GM15510 (cell line): ENCODE measurements at regions not wholly inside any gene's neighbourhood (a gene's known extent, or its start where the extent isn't known, plus 50 kb on each side); places are given as distances from the start of the nearest gene placed in this dataset.

ENCODE experiments used
- POLR2A ChIP-seq: IDR thresholded peaks from 3 replicates; pipeline ENCODE4 v1.6.1; 2011; ENCODE audit warnings: borderline replicate concordance; ENCODE audit not compliant: insufficient read length; ENCODE audit errors: extremely low read depth

DNA sequence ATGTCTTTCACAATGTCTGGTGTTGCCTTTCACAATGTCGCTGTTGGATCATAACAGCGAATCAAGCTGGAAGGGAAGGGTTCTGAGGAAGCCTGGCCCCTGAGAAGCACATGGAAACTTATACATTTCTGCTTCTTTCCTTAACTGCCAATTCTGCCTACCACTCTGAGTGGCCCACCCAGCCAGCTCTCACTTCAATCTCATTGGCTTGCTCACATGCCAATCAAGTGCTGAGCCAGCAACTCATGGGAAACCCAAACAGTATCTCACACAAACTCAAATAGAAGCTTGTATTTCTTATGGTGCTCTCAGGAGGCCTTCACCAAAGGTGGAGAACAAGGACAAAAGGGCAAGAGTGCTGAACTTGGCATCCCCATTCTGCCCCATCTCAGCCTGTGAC is 117.4 kb upstream of the GPR26 start:
- TF ChIP-seq POLR2A = no peak

DNA sequence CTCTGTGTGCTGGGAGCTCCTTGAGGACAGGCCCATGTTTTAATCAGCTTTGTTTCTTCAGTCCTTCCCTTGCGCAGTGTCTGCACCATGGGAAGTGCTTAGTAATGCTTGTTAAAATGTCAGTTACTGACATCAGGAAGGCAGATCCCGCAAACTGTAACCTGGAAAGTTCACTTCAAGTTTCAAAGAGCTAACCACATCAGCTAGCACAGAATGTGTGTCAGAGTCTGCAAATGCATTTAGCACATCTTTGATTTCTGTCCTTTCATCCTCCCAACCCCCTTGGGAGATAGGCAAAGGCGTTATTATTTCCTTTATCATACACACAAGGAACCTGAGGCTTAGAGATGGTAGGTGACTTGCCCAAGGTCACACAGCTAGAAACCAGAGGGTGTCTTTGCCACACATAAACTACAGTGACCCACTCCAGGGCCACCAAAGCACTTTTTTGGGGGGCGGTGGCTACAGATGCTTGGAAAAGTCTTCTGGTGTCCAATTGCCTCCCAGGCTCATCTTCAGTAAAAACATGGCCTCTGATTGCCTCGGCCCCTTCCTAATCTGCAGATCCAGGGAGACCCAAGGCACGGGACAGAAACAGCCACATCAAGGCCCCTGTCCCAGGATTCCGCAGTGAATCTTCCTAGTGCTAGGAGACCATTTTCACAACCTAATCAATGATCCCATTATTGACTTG is 116.2 kb upstream of the GPR26 start:
- no peak for TF ChIP-seq POLR2A

DNA sequence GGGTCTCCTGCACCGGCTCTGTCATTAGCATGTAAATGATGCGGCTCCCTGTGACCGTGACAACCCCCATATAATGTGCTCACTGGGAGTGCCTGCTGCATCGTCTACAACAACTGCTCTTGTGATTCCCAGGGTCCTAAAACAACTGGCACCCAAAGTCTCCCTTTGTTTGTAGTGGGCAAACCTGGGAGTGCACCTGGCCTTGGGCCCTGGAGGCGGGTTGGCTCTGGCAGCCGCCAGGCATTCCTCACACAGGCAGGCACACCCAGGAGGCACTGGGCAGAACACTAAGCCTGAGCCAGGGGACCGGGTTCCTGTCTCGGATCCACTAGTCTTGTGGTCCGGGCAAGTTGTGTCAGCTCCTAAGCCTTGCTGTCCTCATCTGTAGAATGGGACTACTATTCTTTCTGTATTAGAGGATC is 115.5 kb upstream of the GPR26 start:
- TF ChIP-seq POLR2A = no peak

DNA sequence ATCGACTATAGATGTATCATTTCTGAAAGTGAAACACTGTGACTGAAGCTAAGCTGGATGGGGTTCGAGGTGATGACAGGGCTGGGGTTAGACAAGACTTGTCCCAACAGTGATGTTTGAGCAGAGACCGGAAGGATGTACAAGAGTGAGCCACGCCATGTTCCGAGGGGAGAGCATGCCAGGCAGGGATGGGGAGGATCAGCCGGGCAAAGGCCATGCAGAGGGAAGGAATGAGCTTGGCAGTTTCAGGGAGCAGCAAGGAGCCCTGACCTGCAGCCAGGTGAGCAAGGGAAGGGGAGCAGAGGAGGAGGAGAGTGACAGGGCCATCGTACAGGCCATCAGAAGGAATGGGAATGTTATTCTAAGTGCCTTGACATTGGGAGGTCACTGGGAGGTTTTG is 114.9 kb upstream of the GPR26 start:
- TF ChIP-seq POLR2A = no peak

DNA sequence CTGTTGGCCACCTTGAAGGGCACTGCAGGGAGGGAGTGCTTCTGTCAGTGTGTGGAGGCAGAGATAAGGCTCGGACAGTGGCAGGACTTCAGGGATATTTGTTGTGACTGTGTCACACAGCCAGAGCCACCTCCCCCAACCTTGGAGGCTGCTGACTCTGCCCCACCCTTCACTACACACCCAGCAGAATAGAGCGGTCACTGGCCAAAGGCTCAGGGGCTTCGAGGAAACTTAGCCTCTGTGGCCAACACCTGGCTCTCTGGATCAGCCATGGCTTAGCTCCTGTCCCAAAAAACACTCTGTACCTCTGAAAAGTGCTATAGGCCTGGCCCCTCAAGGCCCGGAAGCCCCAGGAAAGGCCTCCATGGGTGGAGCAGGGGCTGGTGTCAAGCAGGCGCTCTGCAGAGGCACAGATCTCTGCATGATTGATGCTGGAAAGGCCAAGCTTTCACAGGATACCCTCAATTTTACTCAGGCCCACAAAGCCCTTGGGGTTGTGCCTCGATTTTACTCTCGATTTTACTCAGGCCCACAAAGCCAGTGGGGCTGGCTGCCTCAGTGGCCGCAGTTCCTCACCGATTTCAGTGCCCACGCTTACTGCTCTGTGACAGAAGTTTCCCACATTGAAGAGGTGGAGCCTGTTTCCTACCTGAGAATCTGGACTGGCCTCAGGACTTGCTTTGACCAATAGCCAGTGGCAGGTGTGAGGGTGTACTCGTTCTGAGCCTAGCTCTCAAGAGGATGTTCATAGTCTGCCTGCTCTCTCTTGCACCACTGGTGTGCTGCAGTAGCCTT is 113.2 kb upstream of the GPR26 start:
- no peak for TF ChIP-seq POLR2A

DNA sequence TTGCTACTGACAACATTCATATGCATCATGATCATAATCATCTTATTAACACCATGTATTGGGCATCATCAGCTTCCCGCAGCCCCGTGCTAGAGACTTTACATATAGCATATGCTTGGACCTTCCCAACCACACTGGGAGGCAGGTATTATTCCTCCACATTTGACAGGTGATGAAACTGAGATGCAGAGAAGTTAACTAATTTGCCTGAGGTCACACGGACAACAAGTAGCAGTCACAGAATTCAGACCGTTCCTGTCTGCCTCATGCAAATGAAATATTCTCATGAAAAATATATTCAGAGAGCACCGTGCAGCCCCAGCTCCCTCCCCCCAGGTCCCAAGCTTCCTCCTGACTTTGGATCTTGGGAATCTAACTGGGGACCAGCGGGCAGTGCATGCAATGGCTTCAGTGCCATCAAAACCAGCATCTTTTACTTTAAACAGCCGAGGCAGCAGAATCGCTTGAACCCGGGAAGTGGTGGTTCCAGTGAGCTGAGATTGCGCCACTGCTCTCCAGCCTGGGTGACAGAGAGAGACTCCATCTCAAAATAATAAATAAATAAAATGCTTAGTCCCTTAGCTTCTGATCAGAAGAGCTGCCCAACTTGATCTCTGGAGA is 112.2 kb upstream of the GPR26 start:
- TF ChIP-seq POLR2A = no peak

DNA sequence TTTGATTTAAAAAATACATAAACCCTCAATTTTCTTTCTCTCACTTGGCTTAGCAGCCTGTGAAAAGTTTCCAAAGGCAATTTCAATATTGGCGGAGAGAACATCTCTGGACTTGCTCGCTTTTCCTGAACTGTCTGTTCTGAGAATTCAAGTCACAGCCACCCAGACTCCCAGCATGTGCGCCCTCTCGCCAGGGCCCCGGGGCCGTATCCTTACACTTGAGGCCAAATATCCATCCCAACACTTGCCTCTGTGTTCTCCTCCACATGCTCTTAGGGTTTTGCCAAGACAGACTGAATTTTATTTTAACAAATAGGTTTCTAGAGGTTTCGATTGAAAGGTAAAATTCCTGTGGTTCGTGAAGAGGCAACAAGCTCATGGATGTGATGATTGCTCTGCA is 111.5 kb upstream of the GPR26 start:
- no peak for TF ChIP-seq POLR2A

DNA sequence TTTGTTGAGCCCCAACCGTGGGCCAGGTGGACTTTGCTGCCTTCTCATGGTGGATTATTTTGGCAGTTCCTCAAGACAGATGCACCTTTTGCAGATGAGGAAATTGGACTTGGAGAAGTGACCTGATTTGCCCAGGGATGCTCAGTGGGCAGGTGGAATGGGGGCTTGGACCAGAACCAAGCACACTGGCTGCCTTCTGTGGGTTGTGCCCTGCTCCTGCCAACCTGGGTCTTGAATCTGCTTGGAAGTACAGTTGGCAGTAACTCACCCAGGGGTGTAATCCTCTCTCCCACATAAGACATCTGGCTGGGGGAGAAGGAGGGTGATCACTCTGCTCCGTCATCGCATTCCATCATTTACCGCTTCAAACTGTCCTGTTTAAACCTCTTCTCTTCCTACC is 110.5 kb upstream of the GPR26 start:
- TF ChIP-seq POLR2A = no peak

DNA sequence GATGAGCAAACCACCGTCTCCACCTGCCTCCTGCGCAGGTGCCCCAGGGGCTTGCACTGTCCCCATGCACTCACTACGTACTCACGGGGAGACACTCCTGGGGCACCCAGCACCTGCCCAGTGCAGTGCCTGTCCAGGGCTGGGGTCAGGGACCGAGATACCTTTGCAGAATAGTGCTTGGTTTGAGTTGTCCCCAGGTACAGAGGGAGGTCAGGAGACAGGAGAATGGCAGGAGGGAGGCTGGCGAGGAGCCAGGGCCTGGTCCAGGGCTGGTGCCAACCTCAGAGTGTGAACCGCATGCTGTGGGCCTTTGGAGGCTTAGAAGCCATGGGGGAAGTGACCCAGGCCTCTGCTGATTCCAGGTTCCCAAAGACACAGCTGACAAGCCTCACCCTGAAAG is 110.1 kb upstream of the GPR26 start:
- TF ChIP-seq POLR2A = no peak

DNA sequence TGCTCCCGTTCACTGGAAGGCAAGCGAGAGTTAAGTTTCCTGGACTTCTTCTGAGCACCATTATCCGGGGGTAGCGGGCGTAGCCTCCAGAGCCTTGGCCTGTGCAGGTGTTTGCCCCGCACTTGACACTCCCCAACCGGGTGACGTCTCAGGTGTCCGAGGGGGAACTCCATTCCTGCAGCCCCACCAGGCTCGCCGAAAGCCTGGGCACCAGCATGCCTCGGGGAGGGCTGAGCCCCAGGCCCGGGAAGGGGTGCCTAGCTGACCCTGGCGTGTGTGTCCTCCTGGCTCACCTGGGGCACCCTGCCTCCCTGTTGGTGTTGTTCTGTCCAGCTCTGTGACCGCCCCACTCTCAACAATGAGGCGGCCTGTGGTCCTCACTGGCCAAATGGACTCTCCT is 109.4 kb upstream of the GPR26 start:
- TF ChIP-seq POLR2A = no peak

DNA sequence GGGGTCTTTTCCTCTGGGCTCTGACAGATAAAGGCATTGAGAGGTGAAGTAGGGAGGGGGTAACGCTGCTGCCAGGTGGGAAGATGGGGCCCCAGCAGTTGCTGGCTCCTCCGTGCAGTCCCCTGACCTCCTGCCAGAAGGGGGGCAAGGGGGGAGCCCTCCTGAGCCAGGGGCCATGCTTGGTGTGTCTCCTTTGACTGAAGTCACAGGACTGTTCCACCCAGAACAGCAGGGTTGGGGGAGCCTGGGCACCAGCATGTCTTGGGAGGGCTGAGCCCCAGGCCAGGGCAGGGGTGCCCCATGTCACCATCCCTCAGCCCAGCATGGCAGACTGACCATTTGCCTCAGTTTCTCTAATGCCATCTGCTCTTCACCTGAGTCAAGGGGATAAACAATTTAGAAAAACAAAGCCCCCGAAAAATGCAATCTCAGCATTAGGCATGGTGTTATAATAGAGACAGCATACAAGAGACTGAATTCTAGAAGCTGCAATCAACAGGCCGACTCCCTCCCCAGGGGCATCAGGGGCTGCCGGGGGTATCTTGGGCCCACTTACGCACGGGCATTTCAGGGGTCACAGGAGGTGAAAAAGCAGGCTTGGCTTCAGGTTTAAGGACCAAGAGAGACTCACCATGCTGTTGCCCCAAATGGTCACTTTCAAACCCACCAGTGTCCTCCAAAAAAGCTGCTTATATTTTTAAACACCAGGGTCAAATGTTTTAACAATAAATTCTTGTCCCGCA is 108.6 kb upstream of the GPR26 start:
- no peak for TF ChIP-seq POLR2A

DNA sequence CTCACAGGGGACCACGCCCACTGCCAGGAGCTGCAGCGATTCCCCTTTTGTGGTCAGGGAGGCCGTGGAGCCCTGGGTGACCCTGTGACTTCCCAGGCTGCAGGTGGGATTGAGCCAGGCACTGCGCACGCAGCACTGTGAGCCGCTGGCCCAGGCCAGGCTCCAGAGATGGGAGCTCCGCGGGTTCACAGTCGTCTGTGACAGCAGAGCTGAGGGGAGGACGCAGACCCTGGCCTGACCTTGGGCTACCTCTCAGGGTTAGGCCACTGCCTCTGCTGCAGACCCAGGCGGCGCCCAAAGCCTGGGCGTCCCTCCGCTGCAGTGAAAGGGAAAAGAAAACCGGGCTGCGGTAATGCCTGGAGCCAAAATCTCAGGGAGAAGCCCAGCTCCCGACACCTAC is 107.5 kb upstream of the GPR26 start:
- TF ChIP-seq POLR2A = no peak

DNA sequence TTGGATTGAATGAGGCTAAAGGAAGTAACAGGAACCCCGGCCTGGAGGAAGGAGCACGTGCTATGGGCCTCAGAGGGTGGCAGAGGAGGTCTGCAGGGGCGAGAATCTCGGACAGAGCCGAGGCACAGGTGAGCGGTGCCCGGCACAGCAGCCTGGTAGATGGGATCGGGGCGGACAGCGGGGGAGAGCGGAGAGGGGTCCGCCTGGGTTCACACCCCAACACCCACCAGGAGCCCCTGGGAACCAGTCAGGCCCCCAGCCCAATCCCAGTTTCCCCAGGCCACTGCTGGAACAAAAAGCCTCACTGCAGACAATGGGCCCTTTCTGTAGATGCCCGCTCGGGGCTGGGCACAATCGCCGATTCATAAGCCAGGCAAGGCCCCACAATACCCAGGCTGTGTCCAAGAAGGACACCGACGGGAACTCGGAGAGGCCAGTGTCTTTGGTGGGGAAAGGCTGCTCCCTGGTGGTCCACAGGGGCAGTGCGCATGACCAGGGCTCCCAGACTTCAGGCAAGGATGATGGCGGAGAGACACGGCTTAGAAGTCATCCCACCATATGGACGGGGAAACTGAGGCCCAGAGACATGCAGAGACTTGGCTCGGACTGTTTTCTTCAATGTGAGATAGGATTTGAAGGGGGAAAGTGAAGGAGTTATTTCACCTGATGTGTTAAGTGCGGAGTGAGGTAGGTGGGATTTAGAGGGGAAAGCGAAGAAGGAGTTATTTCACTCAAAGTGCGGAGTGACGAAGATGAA is 106.9 kb upstream of the GPR26 start:
- no peak for TF ChIP-seq POLR2A

DNA sequence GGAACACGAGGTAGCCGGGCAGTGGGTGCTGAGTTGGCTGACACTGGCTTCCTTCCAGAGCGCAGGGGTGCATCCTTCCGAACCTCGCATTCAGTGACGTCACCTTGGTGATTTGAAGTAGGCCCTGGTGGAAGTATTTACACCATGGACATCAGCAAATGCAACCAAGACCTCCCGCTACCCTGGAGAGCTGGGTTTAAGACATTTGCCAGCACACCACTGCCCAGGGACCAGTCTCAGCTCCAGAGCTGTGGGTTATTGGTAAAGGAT is 106.4 kb upstream of the GPR26 start:
- no peak for TF ChIP-seq POLR2A
